Retinal pigment epithelial cell (primary cell): ENCODE measurements at regions not wholly inside any gene's neighbourhood (a gene's known extent, or its start where the extent isn't known, plus 50 kb on each side); places are given as distances from the start of the nearest gene placed in this dataset.

Experiments
- DNase-seq: peaks from one replicate; pipeline ENCODE4 v3.0.0-alpha.2; 2010; ENCODE audit warnings: low read depth
- H3K4me3 ChIP-seq: 2 replicates; pipeline ENCODE4 v1.5.1; 2011; ENCODE audit warnings: mild to moderate bottlenecking, low read length, control low read depth, moderate library complexity
- CTCF ChIP-seq: conservative IDR thresholded peaks from 2 replicates; pipeline ENCODE4 v1.5.1; 2011; ENCODE audit warnings: low read depth, low read length, control low read depth, inconsistent platforms

GRCh38 chr2:155528034-155528433 lies 804.5 kb downstream of the NR4A2 start:
- DNase-seq: no peak
- no peak overlapping the region for H3K4me3 ChIP-seq
- TF ChIP-seq CTCF: no peak

GRCh38 chr2:155525199-155525598 lies 807.3 kb downstream of the NR4A2 start:
- H3K4me3 ChIP-seq: no peak overlapping the region
- peak; percentile 39 for DNase-seq
- TF ChIP-seq CTCF: no peak

GRCh38 chr2:155519529-155520130 lies 812.9 kb downstream of the NR4A2 start:
- TF ChIP-seq CTCF: no peak
- DNase-seq: no peak
- no peak overlapping the region for H3K4me3 ChIP-seq

GRCh38 chr2:155518094-155518493 lies 814.4 kb downstream of the NR4A2 start:
- TF ChIP-seq CTCF: no peak
- H3K4me3 ChIP-seq: no peak overlapping the region
- DNase-seq: no peak

GRCh38 chr2:155517362-155517761 lies 815.2 kb downstream of the NR4A2 start:
- no peak for DNase-seq
- H3K4me3 ChIP-seq: no peak overlapping the region
- no peak for TF ChIP-seq CTCF

- TF ChIP-seq CTCF: no peak
- DNase-seq: no peak
- H3K4me3 ChIP-seq: no peak overlapping the region
These were observed 814.8 kb downstream of the KCNJ3 start for GRCh38 chr2:155513248-155513647.

GRCh38 chr2:155502766-155503165 lies 804.3 kb downstream of the KCNJ3 start:
- TF ChIP-seq CTCF: no peak
- DNase-seq: no peak
- no peak overlapping the region for H3K4me3 ChIP-seq
